HL-60 (cell line): ENCODE measurements at regions not wholly inside any gene's neighbourhood (a gene's known extent, or its start where the extent isn't known, plus 50 kb on each side); places are given as distances from the start of the nearest gene placed in this dataset.

Source experiments
- POLR2AphosphoS5 ChIP-seq: IDR thresholded peaks from 2 replicates; pipeline ENCODE4 v1.6.1; 2012; ENCODE audit warnings: low read depth
- TF ChIP-seq, protein P1 (sequence below): IDR thresholded peaks from one replicate; pipeline ENCODE4 v1.5.1; 2011; ENCODE audit warnings: low read length, control low read depth, inconsistent platforms; ENCODE audit not compliant: insufficient read depth

- TF ChIP-seq, protein P1, sequence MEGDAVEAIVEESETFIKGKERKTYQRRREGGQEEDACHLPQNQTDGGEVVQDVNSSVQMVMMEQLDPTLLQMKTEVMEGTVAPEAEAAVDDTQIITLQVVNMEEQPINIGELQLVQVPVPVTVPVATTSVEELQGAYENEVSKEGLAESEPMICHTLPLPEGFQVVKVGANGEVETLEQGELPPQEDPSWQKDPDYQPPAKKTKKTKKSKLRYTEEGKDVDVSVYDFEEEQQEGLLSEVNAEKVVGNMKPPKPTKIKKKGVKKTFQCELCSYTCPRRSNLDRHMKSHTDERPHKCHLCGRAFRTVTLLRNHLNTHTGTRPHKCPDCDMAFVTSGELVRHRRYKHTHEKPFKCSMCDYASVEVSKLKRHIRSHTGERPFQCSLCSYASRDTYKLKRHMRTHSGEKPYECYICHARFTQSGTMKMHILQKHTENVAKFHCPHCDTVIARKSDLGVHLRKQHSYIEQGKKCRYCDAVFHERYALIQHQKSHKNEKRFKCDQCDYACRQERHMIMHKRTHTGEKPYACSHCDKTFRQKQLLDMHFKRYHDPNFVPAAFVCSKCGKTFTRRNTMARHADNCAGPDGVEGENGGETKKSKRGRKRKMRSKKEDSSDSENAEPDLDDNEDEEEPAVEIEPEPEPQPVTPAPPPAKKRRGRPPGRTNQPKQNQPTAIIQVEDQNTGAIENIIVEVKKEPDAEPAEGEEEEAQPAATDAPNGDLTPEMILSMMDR, result no peak
- no peak for TF ChIP-seq POLR2AphosphoS5
Observed at GRCh38 chr1:29977550-29977949, 741.2 kb downstream of the PTPRU start.
